ENCODE measurements at regions not wholly inside any gene's neighbourhood (a gene's known extent, or its start where the extent isn't known, plus 50 kb on each side); places are given as distances from the start of the nearest gene placed in this dataset.
"Not testable (repeated sequence)": the region's sequence is repeated elsewhere in the genome, so short reads cannot be mapped to it uniquely, and the experiment has no call there.

- FAIRE-seq; H3K27ac ChIP-seq (ENCODE audit: control insufficient read depth, insufficient read depth, low read length); DNase-seq (ENCODE audit: low read depth, low spot score); H4K20me1 ChIP-seq (ENCODE audit: control insufficient read depth, extremely low read depth, insufficient read depth, low read length); H3K4me3 ChIP-seq (ENCODE audit: control insufficient read depth in 2 of 3, extremely low read depth in 1 of 3, insufficient read depth in 2 of 3, low read depth in 1 of 3, low read length in 3 of 3); H3K27me3 ChIP-seq (ENCODE audit: control insufficient read depth, extremely low read depth, insufficient read depth, low read length); H3K4me1 ChIP-seq (ENCODE audit: control insufficient read depth, extremely low read depth, insufficient read depth, low read length); H3K9me3 ChIP-seq (ENCODE audit: control insufficient read depth, low read depth, low read length); H3K4me2 ChIP-seq (ENCODE audit: control insufficient read depth, extremely low read depth, insufficient read depth, low read depth, low read length); dilution Hi-C loops (cut with MboI; ENCODE audit: extremely low pct_ligation_motif_present, low sequenced_read_pairs); H3K9me1 ChIP-seq (ENCODE audit: control insufficient read depth, extremely low read depth, insufficient read depth, low read length); H3K79me2 ChIP-seq (ENCODE audit: control insufficient read depth, insufficient read depth, low read length); H3K36me3 ChIP-seq (ENCODE audit: control insufficient read depth in 2 of 2, extremely low read depth in 1 of 2, insufficient read depth in 2 of 2, low read length in 2 of 2); H3K9ac ChIP-seq (ENCODE audit: control insufficient read depth, extremely low read depth, insufficient read depth, low read length); H2AFZ ChIP-seq (ENCODE audit: control insufficient read depth, low read length): not testable (repeated sequence)
Observed at GRCh38 chr9:40986332-40986731, 142.1 kb downstream of the FOXD4L6 start.

- dilution Hi-C loops (cut with MboI; ENCODE audit: extremely low pct_ligation_motif_present, low sequenced_read_pairs); FAIRE-seq; DNase-seq (ENCODE audit: low read depth, low spot score); H3K27me3 ChIP-seq (ENCODE audit: control insufficient read depth, extremely low read depth, insufficient read depth, low read length); H2AFZ ChIP-seq (ENCODE audit: control insufficient read depth, low read length); H3K9me1 ChIP-seq (ENCODE audit: control insufficient read depth, extremely low read depth, insufficient read depth, low read length); H3K79me2 ChIP-seq (ENCODE audit: control insufficient read depth, insufficient read depth, low read length); H3K36me3 ChIP-seq (ENCODE audit: control insufficient read depth in 2 of 2, extremely low read depth in 1 of 2, insufficient read depth in 2 of 2, low read length in 2 of 2); H3K4me2 ChIP-seq (ENCODE audit: control insufficient read depth, extremely low read depth, insufficient read depth, low read depth, low read length); H3K9ac ChIP-seq (ENCODE audit: control insufficient read depth, extremely low read depth, insufficient read depth, low read length); H3K4me3 ChIP-seq (ENCODE audit: control insufficient read depth in 2 of 3, extremely low read depth in 1 of 3, insufficient read depth in 2 of 3, low read depth in 1 of 3, low read length in 3 of 3); H3K9me3 ChIP-seq (ENCODE audit: control insufficient read depth, low read depth, low read length); H4K20me1 ChIP-seq (ENCODE audit: control insufficient read depth, extremely low read depth, insufficient read depth, low read length); H3K27ac ChIP-seq (ENCODE audit: control insufficient read depth, insufficient read depth, low read length); H3K4me1 ChIP-seq (ENCODE audit: control insufficient read depth, extremely low read depth, insufficient read depth, low read length): not testable (repeated sequence)
Observed at GRCh38 chr9:40975351-40975750, 153.1 kb downstream of the FOXD4L6 start.

GRCh38 chr9:40974912-40975311 lies 153.6 kb downstream of the FOXD4L6 start:
- H3K9me3 ChIP-seq (ENCODE audit: control insufficient read depth, low read depth, low read length); DNase-seq (ENCODE audit: low read depth, low spot score): not testable (repeated sequence)

GRCh38 chr9:40971773-40972172 lies 156.7 kb downstream of the FOXD4L6 start:
- DNase-seq (ENCODE audit: low read depth, low spot score); H4K20me1 ChIP-seq (ENCODE audit: control insufficient read depth, extremely low read depth, insufficient read depth, low read length); H3K9me1 ChIP-seq (ENCODE audit: control insufficient read depth, extremely low read depth, insufficient read depth, low read length); H3K27me3 ChIP-seq (ENCODE audit: control insufficient read depth, extremely low read depth, insufficient read depth, low read length); H3K9me3 ChIP-seq (ENCODE audit: control insufficient read depth, low read depth, low read length); H3K27ac ChIP-seq (ENCODE audit: control insufficient read depth, insufficient read depth, low read length); H3K79me2 ChIP-seq (ENCODE audit: control insufficient read depth, insufficient read depth, low read length); H3K36me3 ChIP-seq (ENCODE audit: control insufficient read depth in 2 of 2, extremely low read depth in 1 of 2, insufficient read depth in 2 of 2, low read length in 2 of 2); H2AFZ ChIP-seq (ENCODE audit: control insufficient read depth, low read length); H3K4me1 ChIP-seq (ENCODE audit: control insufficient read depth, extremely low read depth, insufficient read depth, low read length); dilution Hi-C loops (cut with MboI; ENCODE audit: extremely low pct_ligation_motif_present, low sequenced_read_pairs); H3K4me2 ChIP-seq (ENCODE audit: control insufficient read depth, extremely low read depth, insufficient read depth, low read depth, low read length); H3K9ac ChIP-seq (ENCODE audit: control insufficient read depth, extremely low read depth, insufficient read depth, low read length); H3K4me3 ChIP-seq (ENCODE audit: control insufficient read depth in 2 of 3, extremely low read depth in 1 of 3, insufficient read depth in 2 of 3, low read depth in 1 of 3, low read length in 3 of 3); FAIRE-seq: not testable (repeated sequence)

More at GRCh38 chr9:40974912-40975311, 153.6 kb downstream of the FOXD4L6 start:
- H3K79me2 ChIP-seq (ENCODE audit: control insufficient read depth, insufficient read depth, low read length); H2AFZ ChIP-seq (ENCODE audit: control insufficient read depth, low read length); FAIRE-seq; dilution Hi-C loops (cut with MboI; ENCODE audit: extremely low pct_ligation_motif_present, low sequenced_read_pairs); H3K4me2 ChIP-seq (ENCODE audit: control insufficient read depth, extremely low read depth, insufficient read depth, low read depth, low read length); H3K27me3 ChIP-seq (ENCODE audit: control insufficient read depth, extremely low read depth, insufficient read depth, low read length); H3K27ac ChIP-seq (ENCODE audit: control insufficient read depth, insufficient read depth, low read length); H3K4me1 ChIP-seq (ENCODE audit: control insufficient read depth, extremely low read depth, insufficient read depth, low read length); H3K9ac ChIP-seq (ENCODE audit: control insufficient read depth, extremely low read depth, insufficient read depth, low read length); H3K36me3 ChIP-seq (ENCODE audit: control insufficient read depth in 2 of 2, extremely low read depth in 1 of 2, insufficient read depth in 2 of 2, low read length in 2 of 2); H3K4me3 ChIP-seq (ENCODE audit: control insufficient read depth in 2 of 3, extremely low read depth in 1 of 3, insufficient read depth in 2 of 3, low read depth in 1 of 3, low read length in 3 of 3); H3K9me1 ChIP-seq (ENCODE audit: control insufficient read depth, extremely low read depth, insufficient read depth, low read length); H4K20me1 ChIP-seq (ENCODE audit: control insufficient read depth, extremely low read depth, insufficient read depth, low read length): not testable (repeated sequence)
